ENCODE measurements at regions not wholly inside any gene's neighbourhood (a gene's known extent, or its start where the extent isn't known, plus 50 kb on each side); places are given as distances from the start of the nearest gene placed in this dataset.

DNA sequence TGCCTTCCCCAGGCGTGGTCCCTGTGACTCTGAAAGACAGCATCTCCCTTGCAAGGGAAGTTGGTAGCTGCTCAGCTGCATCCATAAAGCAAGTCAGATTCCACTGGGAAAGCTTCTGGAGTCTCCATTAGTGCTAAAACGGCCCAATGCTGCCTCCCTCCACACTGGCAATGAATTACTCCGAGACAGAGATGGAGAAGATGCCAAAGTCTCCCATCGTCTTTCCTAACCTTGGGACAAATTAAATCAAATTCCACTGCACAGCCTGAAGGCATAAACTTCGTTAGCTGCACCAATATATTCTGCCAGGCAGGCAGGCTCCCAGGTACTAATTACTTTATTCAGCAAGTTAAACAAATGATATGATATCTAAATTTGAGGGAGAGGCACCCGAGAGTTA, 106.3 kb upstream of the GJB5 start:
- TF ChIP-seq, protein P1, sequence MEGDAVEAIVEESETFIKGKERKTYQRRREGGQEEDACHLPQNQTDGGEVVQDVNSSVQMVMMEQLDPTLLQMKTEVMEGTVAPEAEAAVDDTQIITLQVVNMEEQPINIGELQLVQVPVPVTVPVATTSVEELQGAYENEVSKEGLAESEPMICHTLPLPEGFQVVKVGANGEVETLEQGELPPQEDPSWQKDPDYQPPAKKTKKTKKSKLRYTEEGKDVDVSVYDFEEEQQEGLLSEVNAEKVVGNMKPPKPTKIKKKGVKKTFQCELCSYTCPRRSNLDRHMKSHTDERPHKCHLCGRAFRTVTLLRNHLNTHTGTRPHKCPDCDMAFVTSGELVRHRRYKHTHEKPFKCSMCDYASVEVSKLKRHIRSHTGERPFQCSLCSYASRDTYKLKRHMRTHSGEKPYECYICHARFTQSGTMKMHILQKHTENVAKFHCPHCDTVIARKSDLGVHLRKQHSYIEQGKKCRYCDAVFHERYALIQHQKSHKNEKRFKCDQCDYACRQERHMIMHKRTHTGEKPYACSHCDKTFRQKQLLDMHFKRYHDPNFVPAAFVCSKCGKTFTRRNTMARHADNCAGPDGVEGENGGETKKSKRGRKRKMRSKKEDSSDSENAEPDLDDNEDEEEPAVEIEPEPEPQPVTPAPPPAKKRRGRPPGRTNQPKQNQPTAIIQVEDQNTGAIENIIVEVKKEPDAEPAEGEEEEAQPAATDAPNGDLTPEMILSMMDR (IDR thresholded peaks at IDR 0.05), result no peak
- TF ChIP-seq POLR2A (IDR thresholded peaks at IDR 0.05), result no peak

Measured in right lobe of liver (tissue), 4 donors.